ENCODE measurements at regions not wholly inside any gene's neighbourhood (a gene's known extent, or its start where the extent isn't known, plus 50 kb on each side); places are given as distances from the start of the nearest gene placed in this dataset.

DNA sequence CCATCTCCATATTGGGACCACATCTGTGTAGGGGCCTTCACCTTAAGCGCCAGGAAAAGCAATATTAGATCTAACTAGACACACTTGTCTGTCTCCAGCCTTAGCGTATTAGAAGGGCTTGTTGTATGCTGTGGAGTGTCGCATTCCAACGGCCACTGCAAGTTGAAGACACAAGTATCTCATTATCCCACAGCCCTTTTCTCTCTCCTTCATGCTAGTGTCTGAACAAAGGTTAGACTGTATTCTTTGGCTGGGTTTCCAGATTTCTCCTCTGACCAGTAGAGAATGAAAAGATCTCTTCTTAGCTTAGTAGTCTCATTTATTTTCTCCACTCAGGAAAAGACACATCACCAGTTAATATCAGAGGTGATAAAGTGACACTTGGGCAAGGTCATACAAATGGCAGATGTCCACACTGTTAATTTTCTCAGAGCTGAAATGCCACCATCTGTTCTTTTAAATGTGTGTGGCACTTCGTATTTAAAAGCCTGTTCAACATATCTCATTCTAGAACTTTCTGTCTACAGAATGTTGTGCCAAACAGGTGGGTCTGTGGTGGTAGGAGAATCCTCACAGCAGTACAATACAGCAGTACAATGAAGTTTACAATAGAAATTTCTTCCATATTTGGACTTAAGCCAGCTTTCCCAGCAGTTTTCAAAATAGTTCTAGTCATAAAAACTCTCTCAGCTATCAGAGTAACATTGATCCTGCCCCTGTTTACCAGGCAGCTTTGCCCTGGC is 94.0 kb upstream of the ITGA6 start:
- DNase-seq (ENCODE audit: low spot score in 2 of 2, unreplicated experiment in 2 of 2) = no peak
- Mint-ChIP-seq H3K9me3 (no peaks in the 10 kb centered on the region), H3K27me3 (ENCODE audit: low read depth) (no peaks in the 10 kb centered on the region), H3K4me3 (no peak overlapping the region), H3K4me1 (peaks cover 4% of the 10 kb centered on the region), H3K27ac (no peak overlapping the region), H3K36me3 (no peaks in the 10 kb centered on the region)
- TF ChIP-seq, protein P1, sequence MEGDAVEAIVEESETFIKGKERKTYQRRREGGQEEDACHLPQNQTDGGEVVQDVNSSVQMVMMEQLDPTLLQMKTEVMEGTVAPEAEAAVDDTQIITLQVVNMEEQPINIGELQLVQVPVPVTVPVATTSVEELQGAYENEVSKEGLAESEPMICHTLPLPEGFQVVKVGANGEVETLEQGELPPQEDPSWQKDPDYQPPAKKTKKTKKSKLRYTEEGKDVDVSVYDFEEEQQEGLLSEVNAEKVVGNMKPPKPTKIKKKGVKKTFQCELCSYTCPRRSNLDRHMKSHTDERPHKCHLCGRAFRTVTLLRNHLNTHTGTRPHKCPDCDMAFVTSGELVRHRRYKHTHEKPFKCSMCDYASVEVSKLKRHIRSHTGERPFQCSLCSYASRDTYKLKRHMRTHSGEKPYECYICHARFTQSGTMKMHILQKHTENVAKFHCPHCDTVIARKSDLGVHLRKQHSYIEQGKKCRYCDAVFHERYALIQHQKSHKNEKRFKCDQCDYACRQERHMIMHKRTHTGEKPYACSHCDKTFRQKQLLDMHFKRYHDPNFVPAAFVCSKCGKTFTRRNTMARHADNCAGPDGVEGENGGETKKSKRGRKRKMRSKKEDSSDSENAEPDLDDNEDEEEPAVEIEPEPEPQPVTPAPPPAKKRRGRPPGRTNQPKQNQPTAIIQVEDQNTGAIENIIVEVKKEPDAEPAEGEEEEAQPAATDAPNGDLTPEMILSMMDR (IDR thresholded peaks at IDR 0.05; ENCODE audit: unreplicated experiment) = no peak

DNA sequence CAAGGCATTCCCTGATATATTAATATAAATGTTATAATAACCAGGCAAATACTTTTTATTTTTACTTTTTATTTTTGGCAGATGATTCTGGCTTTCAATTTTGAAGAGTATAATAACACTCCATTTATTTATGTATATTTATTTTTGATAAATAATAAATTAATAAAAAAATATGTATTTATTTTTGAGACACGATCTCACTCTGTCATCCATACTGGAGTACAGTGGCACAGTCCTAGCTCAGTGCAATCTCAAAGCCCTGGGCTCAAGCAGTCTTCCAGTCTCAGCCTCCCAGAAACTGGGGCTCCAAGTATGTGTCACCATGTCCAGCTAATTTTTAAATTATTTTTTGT is 93.4 kb upstream of the ITGA6 start:
- no peak overlapping the region for H3K4me3 Mint-ChIP-seq
- TF ChIP-seq, protein P1 (IDR thresholded peaks at IDR 0.05; ENCODE audit: unreplicated experiment) = no peak
- no peak overlapping the region for H3K27ac Mint-ChIP-seq
- no peaks in the 10 kb centered on the region for H3K9me3 Mint-ChIP-seq
- no peak for DNase-seq (ENCODE audit: low spot score in 2 of 2, unreplicated experiment in 2 of 2)
- no peaks in the 10 kb centered on the region for H3K27me3 Mint-ChIP-seq (ENCODE audit: low read depth)
- H3K36me3 Mint-ChIP-seq = no peaks in the 10 kb centered on the region
- peaks cover 4% of the 10 kb centered on the region for H3K4me1 Mint-ChIP-seq

DNA sequence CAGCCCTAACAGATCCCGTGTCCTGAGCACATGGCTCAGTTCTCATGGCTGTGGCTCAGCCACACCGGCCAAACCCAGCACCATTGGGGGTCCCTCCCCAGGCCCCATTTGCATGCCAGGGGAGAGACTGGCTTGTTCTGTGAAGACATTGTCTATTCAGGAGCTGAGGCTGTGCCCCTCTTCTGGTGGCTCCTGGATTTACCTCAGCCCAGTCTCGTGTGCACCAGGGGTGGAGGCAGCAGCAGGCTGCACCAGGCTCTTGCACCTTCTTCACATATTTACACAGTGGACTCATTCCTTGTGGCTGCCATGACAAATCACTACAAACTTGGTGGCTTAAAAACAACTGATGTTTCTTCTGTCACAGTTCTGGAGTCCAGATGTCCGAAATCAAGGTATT is 92.4 kb upstream of the ITGA6 start:
- no peak overlapping the region for H3K27ac Mint-ChIP-seq
- DNase-seq (ENCODE audit: low spot score in 2 of 2, unreplicated experiment in 2 of 2) = no peak
- H3K27me3 Mint-ChIP-seq (ENCODE audit: low read depth) = no peaks in the 10 kb centered on the region

DNA sequence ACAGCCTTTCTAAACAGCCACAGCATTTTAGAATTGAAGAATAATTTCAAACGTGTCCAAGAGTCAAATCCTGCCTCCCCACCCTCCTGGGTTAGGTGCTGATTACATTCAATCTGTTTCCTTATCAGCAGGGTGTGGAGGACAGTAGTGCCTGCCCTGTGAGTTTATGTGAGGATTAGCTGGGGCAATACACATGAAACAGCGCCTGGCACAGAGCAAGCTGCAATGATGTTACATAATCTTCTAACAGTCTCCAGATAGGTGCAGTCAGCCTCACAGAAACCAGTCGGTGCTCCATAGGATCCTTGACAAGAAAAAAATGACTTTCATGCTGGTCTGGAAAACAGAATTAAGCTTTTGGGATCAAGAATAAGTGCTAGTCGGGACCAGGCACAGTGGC is 91.7 kb upstream of the ITGA6 start:
- no peak for DNase-seq (ENCODE audit: low spot score in 2 of 2, unreplicated experiment in 2 of 2)
- Mint-ChIP-seq H3K9me3 (no peaks in the 10 kb centered on the region), H3K4me3 (no peak overlapping the region), H3K27me3 (ENCODE audit: low read depth) (no peaks in the 10 kb centered on the region), H3K36me3 (no peaks in the 10 kb centered on the region), H3K27ac (no peak overlapping the region), H3K4me1 (peaks cover 16% of the 10 kb centered on the region)
- TF ChIP-seq, protein P1 (IDR thresholded peaks at IDR 0.05; ENCODE audit: unreplicated experiment) = no peak

More for the DNA sequence above, 92.4 kb upstream of the ITGA6 start:
- Mint-ChIP-seq H3K4me1 (peaks cover 9% of the 10 kb centered on the region), H3K9me3 (no peaks in the 10 kb centered on the region), H3K4me3 (no peak overlapping the region), H3K36me3 (no peaks in the 10 kb centered on the region)
- TF ChIP-seq, protein P1 (IDR thresholded peaks at IDR 0.05; ENCODE audit: unreplicated experiment) = no peak

DNA sequence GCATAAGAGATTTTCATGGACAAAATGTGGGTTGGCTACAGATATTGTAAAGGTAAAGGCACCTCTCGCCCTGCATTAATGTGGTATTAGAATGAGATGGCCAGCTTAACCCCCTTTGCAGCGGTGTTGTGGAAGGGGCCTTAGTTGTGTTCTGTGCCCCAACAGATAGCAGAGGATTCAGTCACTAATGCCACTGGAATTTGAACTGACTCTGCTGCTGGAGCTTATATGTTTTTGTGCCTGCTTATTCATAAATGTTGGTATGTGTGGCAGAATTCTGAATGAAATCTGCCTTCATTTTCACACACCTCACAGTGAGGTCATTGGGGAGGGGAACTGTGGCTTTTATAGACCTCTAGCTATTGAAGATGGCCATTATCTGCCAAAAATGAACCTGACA is 90.7 kb upstream of the ITGA6 start:
- Mint-ChIP-seq H3K27me3 (ENCODE audit: low read depth) (no peaks in the 10 kb centered on the region), H3K27ac (no peak overlapping the region), H3K4me1 (peaks cover 20% of the 10 kb centered on the region), H3K4me3 (no peak overlapping the region), H3K9me3 (no peaks in the 10 kb centered on the region), H3K36me3 (no peaks in the 10 kb centered on the region)
- no peak for DNase-seq (ENCODE audit: low spot score in 2 of 2, unreplicated experiment in 2 of 2)
- TF ChIP-seq, protein P1 (IDR thresholded peaks at IDR 0.05; ENCODE audit: unreplicated experiment) = no peak
